Lung microvascular endothelial cell (primary cell): ENCODE measurements at regions not wholly inside any gene's neighbourhood (a gene's known extent, or its start where the extent isn't known, plus 50 kb on each side); places are given as distances from the start of the nearest gene placed in this dataset.
"Not testable (repeated sequence)": the region's sequence is repeated elsewhere in the genome, so short reads cannot be mapped to it uniquely, and the experiment has no call there.

Experiments
- DNase-seq, 2 donors: peaks; one replicate each; pipeline versions ENCODE4 v3.0.0 to v3.0.0-alpha.2; 2010; ENCODE audit warnings: low read depth in 2 of 2

DNA sequence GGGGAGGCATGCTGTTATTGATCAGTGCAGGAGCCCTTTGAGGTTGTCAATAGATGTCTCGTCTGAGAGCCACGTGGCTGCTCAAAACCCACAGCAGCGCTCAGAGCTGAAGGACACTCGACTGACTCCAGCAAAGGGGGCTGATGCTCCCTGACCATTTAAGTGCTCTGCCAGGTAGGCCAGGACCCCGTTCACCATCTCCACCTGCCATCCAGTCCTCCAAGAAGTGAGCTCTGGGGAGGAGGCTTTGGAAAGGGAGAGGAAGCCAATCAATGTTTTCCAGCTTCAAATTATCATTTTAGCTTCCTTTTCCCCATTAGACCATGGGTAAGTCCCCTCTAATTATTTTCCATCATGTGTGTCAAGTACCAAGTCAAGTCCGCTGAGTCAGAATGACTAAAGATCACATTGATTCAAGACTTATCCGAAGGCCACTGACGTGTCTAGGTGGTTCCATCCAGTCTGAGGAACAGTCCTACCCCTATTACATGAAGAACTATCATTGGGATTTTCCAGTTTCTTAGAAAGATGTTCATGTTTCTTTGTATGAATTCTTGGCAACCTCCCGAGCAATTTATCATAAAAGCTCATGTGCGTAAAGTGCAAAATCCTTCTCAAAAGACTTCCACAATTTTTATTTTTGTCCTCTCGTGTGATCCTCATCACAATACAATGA is 302.6 kb upstream of the LYZL1 start:
- DNase-seq, result peak in 1 of 2 donors; percentile 85

DNA sequence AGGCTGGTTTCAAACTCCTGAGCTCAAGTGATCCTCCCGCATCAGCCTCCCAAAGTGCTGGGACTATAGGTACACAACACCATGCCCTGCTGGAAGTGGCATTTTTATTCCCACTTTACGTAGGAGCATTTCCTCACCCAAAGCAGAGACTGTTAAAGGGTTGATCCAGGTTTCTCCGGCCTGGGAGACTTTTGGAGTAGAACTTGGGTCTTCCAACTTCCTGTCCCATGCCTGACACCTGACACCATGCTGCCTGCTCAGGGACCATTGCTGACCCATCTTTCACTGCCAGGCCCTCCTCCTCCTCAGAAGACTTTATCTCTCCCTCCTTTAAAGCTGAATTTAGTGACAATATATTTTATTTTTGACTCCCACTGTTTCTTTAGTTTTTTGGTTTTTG is 302.0 kb upstream of the LYZL1 start:
- DNase-seq, result no peak

DNA sequence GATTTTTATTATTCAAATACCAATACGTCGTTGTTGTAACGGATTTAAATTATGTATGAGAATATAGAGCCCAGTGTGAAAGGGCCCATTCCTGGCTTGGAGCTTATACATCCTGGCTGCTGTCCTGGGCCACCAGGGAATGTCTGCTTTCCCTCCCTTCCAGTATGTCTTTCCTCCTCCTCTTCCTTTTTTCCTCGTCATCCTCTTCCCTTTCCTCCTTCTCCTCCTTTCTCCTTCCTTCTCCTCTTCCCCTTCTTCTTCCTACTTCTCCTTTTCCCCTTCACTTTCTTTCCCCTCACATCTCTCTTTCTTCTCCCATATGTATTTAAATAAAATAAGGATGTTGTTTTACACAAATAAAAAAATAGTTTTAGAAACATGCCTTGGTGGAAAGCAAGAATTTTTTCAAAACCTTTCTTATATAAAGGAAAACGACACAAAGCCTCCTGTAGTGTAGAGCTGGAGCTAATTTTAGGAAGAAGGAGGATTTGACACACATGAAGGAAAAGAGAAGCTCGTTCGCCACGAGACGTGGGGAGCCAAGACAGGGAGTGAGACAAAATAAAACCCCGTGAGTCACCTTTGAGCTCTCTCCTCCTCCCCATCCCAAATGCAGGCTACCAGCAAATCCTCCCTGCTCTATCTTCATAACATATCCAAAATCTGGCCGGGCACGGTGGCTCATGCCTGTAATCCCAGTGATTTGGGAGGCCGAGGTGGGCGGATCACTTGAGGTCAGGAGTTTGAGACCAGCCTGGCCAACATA is 301.1 kb upstream of the LYZL1 start:
- DNase-seq, result no peak

DNA sequence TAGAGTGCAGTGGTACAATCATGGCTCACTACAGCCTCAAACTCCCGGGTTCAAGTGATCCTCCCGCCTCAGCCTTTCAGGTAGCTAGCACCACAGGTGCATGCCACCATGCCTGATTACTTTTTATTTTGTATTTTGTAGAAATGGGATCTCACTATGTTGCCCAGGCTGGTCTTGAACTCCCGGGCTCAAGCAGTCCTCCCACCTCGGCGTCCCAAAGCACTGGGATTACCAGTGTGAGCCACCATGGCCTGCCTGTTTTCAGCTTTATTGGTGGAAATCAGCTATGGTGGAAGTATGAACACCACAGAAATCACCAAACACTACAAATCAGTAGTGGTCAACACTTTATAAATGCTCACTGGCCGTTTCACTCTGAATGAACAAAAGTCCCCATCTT is 299.9 kb upstream of the LYZL1 start:
- DNase-seq, result no peak

DNA sequence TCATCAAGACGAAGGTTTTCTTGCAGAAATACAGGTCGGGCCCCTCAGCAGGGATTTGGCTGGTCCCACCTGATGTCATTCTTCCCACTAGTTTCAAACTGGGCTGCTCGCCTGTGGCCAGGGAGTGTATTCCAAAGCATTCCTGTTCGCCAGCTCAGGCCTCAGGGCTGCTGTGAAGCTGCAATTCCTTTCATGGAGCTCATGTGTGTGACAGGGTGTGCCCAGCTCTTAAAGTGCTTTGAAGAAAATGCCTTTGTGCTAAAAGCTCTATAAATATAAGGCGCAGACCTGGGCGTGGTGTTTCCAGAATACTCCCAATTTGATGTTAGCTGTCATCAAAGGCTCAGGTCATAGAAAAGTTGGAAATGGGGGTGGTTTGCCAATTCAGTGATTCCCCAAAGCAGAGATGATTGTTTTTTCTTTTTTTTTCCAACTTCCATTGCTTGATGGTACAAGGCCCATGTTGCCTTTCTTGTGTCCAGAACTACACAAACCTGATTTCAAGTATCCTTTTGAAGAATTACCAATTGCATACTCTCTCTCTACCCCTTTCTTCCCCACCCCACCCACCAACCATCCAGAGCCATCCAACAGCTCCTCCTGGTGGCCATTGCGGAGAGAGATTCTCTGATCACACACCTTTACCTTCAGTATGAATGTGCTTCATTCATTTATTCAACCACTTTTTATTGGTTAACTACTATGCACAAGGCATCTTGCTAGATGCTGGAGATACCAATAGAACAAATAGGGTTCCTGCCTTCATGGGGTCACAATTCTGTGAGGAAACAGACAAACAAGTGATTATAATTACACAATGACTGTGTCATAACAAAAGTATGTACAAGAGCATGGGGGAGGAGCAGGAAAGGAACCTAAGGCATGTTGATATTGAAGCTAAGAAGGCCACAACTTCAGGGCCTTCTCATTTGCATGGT is 297.3 kb upstream of the LYZL1 start:
- DNase-seq, result peak; percentile 48 to 72

DNA sequence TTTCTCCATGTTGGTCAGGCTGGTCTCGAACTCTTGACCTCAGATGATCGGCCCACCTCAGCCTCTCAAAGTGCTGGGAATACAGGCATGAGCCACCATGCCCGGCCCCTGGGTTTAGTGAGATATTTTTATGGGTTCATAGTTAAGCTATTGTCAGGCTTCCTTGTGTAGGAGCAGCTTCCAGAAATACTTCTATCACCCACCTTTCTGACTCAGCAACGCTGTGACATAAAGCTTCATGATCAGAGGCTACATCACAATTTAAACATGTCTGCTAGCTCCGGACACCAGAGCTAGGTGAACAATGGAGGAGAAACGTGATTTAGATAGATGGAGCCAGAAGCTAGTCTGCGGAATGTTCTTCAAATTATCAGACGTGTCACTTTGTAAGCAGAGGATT is 295.8 kb upstream of the LYZL1 start:
- DNase-seq, result no peak

DNA sequence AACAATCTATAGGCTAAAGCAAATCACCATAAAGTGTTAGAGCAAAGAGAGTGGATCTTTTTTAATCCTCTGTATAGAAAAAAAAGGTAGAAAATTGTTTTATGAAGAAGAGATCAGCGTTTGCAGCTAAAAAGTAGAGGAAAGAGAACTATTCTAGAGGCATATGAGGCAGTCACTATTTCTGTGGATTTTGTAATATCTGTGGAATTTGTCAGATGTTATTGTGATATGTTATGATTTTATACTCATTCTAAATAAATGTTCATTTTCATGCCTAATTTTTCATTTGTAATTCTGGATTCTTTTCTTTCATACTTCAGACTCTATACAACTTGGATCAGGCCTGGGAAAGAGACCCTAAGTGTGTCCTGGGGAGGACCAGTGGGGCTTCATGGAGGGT is 295.0 kb upstream of the LYZL1 start:
- no peak for DNase-seq

DNA sequence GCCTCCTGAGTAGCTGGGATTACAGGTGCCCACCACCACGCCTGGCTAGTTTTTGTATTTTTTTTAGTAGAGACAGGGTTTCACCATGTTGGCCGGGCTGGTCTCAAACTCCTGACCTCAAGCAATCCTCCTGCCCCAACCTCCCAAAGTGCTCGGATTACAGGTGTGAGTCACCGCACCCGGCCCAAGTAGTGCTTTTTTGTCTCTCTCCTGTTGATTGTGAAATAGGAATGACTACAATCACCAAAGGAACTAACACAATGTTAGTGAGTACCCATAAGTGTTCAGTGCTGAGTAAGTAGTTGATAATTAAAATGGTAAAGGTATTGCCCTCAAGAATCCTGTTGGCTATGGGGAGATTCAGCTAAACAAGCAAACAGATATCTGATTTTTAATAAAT is 294.1 kb upstream of the LYZL1 start:
- not testable (repeated sequence) for DNase-seq

DNA sequence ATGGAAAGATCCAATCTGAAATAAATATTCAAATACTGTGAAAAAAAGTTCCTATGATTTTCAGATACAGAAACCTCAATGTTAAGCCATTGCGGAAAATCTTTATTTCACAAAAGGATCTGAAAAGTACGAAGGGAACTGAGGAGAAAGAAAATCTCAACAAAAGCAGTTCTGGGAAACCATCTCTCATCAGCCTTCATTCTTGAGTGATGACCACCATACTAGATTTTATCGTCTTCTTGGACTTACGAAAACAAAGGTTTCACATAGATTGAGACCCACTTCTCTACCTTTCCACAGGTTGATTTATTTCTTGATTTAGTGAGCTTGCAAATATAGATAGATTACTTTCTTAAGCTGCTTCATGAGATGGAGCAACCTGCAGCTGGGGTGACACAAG is 293.4 kb upstream of the LYZL1 start:
- no peak for DNase-seq

DNA sequence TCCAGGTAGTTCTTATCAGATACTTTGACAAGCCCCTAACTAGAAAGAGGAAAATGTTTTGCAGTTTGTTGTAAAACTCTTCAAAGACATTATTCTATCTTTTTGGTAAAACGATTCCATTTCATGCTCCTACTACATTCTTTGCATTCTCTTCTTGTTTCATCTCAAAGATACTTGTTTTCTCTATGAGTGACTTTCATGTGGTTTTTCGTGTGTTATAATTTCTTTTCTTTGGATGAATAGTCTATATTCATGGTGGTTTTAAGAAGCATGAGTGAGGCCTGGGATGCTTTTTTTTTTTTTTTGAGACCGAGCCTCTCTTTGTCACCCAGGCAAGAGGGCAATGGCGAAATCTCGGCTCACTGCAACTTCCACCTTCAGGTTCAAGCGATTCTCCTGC is 292.5 kb upstream of the LYZL1 start:
- no peak for DNase-seq

DNA sequence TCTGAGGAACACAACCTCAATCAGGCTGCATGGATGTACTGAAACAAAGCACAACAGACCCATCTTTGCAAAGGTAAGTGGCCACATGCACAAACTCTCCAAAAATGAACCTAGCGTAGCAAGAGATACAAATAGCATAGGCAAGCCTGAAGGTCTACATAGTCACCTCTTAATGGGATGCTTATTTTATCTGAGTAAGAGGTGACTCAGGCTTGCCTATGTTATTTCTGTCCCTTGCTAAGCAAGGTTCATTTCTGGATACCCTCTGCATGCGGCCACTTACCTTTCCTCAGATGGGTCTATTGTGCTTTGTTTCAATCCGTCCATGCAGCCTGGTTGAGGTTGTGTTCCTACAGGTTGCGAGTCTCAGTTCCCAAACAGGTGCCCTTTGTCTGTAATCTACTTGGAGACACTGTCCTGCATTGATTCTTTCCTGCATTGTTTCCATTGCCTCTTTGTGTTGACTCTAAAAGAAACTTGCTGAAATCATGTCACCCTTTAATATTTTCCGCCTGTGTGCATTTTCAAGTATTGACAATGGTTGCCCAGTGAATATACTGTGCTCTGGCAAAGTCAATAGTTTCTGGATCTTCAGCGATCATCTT is 291.8 kb upstream of the LYZL1 start:
- no peak for DNase-seq

DNA sequence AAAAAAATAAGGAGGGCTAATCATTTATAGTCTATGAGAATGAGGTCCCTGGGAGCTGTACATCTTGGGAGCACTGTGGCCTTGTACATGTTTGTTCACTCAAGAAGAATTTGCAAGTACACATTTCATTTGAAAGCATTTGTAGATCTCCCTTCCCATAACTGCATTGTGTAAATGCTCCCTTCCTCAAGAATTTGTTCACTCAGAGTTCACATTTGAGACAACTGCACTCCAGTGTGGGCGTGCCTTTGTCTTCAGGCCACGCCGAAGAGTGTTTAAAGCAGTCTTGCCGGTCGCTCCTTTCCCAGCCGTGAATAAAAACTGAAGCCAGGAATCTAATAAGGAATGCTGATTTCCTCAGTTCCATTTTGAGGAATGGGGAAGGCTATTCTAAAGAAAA is 291.1 kb upstream of the LYZL1 start:
- no peak for DNase-seq

DNA sequence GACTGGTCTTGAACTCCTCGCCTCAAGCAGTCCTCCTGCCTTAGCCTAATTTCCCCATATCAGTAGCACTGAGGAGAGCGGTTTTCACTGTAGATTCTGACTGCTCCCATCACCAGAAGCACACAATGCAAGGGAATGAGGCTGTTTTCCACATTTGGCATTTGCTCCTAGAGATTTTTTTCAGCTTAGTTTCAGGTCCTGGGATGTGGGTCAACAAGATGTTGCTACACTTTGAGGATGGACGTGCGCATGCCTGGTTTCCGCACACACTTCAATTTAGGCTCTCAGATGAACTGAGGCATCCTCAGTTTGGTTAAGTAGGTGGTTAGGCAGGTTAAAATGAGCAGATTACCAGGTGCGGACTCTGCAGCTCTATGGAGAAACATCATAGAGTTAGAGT is 287.1 kb upstream of the LYZL1 start:
- no peak for DNase-seq

DNA sequence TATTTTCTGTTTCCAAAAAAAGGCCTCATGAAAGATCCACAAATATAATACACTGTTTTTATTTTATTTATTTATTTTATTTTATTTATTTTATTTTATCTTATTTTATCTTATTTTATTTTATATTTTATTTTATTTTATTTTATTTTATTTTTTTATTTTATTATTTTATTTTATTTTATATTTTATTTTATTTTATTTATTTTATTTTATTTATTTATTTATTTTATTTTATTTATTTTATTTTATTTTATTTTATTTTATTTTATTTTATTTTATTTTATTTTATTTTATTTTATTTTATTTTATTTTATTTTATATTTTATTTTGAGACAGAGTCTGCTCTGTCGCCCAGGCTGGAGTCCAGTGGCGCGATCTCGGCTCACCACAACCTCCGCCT is 285.9 kb upstream of the LYZL1 start:
- DNase-seq, result not testable (repeated sequence)

DNA sequence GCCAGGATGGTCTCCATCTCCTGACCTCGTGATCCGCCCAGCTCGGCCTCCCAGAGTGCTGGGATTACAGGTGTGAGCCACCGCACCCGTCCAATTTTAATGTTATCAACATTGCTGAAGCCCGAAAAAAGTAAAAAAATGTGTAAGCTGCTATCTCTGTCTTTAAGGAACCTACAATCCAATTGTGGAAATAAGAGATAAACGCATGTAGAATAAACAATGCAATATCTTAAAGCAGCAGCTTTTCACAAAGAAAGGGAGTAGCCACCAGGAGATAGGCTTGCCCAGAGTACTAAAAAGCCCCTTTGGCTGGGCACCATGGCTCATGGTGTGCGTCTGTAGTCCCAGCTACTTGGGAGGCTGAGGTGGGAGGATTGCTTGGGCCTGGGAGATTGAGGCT is 282.9 kb upstream of the LYZL1 start:
- DNase-seq, result no peak

DNA sequence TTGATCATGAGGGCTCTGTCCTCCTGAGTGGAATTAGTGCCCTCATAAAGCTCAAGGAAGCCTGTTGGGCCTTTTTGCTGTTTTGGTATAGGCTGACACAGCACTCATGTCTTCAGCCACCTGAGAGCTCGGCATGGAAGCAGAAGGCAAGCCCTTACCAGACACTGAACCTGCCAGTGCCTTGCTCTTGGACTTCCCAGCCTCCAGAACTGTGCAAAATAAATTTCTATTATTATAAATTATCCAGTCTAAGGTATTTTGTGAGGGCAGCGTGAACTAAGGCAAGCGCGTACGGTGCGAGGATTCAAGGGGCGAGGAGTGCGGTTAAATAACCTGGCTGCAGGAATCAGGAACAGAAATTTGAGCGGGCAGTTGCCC is 281.5 kb upstream of the LYZL1 start:
- DNase-seq, result no peak

DNA sequence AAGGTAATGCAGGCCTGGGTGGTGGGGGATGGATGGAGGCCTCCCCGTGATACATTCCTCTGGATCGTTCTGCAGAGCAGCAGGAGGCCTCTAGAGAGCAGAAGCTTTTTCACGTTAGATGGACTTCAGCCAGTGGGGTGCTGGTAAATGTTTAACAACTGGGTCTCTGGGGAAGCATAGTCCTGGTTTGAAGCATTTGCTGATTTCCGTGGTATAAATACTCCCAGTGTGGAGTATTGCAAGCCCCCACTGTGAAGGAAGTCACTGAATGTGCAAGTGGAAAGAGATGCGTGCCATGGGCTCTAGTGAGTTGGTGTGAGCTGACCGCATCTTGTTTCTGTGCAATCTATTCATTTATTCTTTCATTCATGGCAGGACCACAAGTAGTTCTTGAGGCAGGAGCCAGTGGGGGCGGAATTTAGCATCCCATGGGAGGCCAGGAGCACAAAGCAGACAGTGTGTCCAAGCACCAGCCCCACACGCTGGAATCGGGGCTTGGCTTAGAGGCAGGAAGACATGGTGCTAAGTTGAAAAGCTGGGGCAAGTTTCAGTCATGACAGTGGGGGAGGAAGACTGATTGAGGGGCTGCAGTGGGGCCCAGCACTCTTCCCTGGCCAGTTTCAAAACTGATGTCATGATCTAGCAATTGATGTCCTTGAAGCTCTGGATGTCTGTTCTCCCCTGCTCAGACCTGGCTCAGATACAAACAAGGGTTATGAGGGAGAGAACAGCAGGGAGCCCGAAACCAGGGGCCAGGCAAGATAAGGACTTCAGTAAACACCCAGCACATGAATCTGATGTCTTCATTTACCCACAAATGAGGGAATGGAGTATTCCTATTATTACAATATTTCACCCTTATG is 280.9 kb upstream of the LYZL1 start:
- no peak for DNase-seq

DNA sequence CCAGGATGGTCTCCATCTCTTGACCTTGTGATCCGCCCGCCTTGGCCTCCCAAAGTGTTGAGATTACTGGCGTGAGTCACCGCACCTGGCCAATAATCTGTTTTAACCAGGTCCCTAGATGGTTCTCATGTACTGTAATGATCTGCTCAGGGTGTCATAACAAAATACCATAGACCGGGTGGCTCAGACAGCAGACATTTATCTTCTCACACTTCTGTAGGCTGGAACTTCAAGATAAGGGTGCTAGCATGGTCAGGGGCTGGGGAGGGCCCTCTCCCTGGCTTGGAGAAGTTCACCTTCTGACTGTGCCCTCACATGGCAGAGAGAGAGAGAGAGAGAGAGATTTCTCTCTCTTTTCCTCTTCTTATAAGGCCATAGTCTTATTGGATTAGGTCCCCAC is 279.4 kb upstream of the LYZL1 start:
- DNase-seq, result no peak

DNA sequence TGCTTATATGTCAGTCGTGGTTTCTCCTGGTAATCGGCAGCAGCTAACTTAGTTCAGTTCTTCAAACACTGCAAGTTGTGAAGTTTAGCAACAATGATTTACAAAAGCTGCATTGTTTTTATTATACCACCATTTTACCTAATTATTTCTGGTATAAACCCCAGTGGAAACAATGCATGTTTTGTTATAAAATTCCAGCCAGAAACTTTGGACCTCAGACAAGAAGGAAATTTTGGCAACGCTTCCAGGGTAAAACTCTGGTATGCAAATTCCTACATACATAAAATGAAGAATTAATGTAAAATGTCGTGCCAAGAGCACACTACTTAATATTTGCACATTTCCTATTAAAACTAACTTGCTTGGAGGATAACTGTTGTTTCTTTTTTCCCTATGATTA is 277.4 kb upstream of the LYZL1 start:
- DNase-seq, result no peak

DNA sequence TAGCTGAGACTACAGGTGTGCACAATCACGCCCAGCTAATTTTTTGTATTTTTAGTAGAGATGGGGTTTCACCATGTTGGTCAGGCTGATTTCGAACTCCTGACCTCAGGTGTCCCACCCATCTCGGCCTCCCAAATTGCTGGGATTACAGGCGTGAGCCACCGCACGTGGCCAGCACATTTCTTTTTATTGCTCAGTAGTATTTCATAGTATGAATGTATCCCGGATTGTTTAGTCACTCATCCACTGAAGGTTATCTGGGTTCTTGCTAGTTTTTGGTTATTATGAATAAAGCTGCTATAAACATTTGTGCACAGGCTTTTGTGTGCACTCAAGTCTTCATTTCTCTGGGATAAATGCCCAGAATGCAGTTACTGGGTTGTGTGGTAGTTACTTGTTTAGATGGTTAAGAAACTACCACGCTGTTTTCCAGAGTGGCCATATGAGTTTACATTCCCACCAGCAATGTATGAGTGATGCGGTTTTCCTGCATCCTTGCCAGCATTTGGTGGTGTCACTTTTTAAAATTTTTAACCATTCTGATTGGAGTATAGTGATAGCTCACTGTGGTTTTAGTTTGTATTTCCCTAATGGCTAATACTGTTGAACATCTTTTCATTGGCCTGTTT is 275.8 kb upstream of the LYZL1 start:
- no peak for DNase-seq

DNA sequence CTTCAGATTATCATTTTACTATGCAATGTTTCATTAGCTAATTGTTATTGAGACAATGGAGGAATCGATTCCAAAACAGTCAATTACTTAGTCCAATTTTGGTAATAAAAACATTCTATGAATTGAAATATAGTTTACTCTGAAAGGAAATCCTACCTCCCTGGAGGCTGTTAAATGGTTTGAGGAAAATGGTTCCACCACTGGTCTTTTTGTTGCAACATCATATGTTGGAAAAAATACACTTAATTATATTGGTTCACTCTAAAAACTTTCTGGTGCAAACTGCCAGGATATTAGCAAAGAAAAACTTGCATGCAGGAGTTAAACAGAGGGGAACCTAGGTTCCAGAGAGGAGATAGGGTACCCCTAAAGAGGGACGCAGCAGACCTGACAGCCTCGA is 267.3 kb upstream of the LYZL1 start:
- DNase-seq, result no peak
